B cell (primary cell): ENCODE measurements at regions not wholly inside any gene's neighbourhood (a gene's known extent, or its start where the extent isn't known, plus 50 kb on each side); places are given as distances from the start of the nearest gene placed in this dataset.

ENCODE experiments used
- ATAC-seq: fragments of 200-7000 bp; cut with Tn5 transposase; one replicate; pipeline ENCODE4 v1.10.0; 2021; ENCODE audit warnings: low read depth, mild to moderate bottlenecking, moderate number of reproducible peaks, moderate library complexity
- CTCF ChIA-PET: fragments of 350-600 bp; sonication (Branson Sonifier 250); formaldehyde crosslinking; loops from one replicate; lab custom pipeline; 2021; ENCODE audit warnings: antibody characterized with exemption, inconsistent platforms; lab: Charles Lee
- POLR2A ChIA-PET: fragments of 350-600 bp; sonication (Branson Sonifier 250); formaldehyde crosslinking; loops from one replicate; lab custom pipeline; 2021; ENCODE audit warnings: antibody characterized with exemption; lab: Charles Lee
- DNase-seq: peaks from one replicate; pipeline ENCODE4 v3.0.0; 2013
- H2AFZ ChIP-seq: 2 replicates; pipeline ENCODE4 v1.6.1; 2012; ENCODE audit warnings: mild to moderate bottlenecking, low read depth, low read length; ENCODE audit not compliant: insufficient read depth, poor library complexity, severe bottlenecking
- H3K27ac ChIP-seq, 2 donors: 1 replicate in 1 of 2; 2 replicates in 1 of 2; pipeline ENCODE4 v1.5.1; 2012 to 2013; ENCODE audit warnings: low read length in 2 of 2, mild to moderate bottlenecking in 2 of 2, moderate library complexity in 1 of 2
- H3K27me3 ChIP-seq, 4 experiments: fragments of 200-600 bp in 1 of 4; sonication (generic) in 1 of 4; replicated peaks in 1 of 4; 1 replicate in 2 of 4; 2 replicates in 2 of 4; pipeline versions ENCODE4 v1.6.1 to v1.7.0; 2013 to 2016; ENCODE audit warnings: low read length in 3 of 4, mild to moderate bottlenecking in 2 of 4, mixed read lengths in 1 of 4, moderate library complexity in 1 of 4; ENCODE audit not compliant: insufficient read depth in 4 of 4, control insufficient read depth in 3 of 4; ENCODE audit errors: control extremely low read depth in 1 of 4
- H3K36me3 ChIP-seq, 2 experiments: replicated peaks in 1 of 2; 1 replicate in 1 of 2; 2 replicates in 1 of 2; pipeline versions ENCODE4 v1.6.1 to v1.7.1; 2013; ENCODE audit warnings: low read length in 1 of 2; ENCODE audit not compliant: insufficient read depth in 2 of 2, control insufficient read depth in 1 of 2; ENCODE audit errors: control extremely low read depth in 1 of 2, extremely low read depth in 1 of 2
- H3K4me1 ChIP-seq, 2 donors: fragments of 200-600 bp in 1 of 2; sonication (generic) in 1 of 2; 1 replicate in 1 of 2; 2 replicates in 1 of 2; pipeline versions ENCODE4 v1.5.1 to v1.6.1; 2013 to 2017; ENCODE audit warnings: low read length in 2 of 2; ENCODE audit not compliant: control insufficient read depth in 2 of 2, insufficient read depth in 2 of 2
- H3K4me2 ChIP-seq: replicated peaks from 2 replicates; pipeline ENCODE3; 2012; ENCODE audit warnings: mild to moderate bottlenecking, low read depth, low read length; ENCODE audit not compliant: poor library complexity, severe bottlenecking
- H3K4me3 ChIP-seq, 5 experiments: fragments of 200-600 bp in 1 of 5; sonication (generic) in 1 of 5; 1 replicate in 3 of 5; 2 replicates in 2 of 5; pipeline versions ENCODE4 v1.5.1 to v1.7.0; 2011 to 2016; ENCODE audit warnings: low read length in 4 of 5, mild to moderate bottlenecking in 4 of 5, low read depth in 2 of 5, control low read depth in 1 of 5, moderate library complexity in 1 of 5; ENCODE audit not compliant: insufficient read depth in 1 of 5; ENCODE audit errors: control extremely low read depth in 1 of 5, extremely low read depth in 1 of 5
- H3K79me2 ChIP-seq: fragments of 200-600 bp; sonication (generic); one replicate; pipeline ENCODE4 v1.6.0; 2016; ENCODE audit warnings: low read length; ENCODE audit not compliant: control insufficient read depth, insufficient read depth
- H3K9ac ChIP-seq: fragments of 200-600 bp; sonication (generic); 2 replicates; pipeline ENCODE4 v1.6.1; 2017; ENCODE audit warnings: mild to moderate bottlenecking, low read length, moderate library complexity
- H3K9me3 ChIP-seq, 3 donors: one replicate each; pipeline versions ENCODE4 v1.6.1 to v1.7.1; 2013; ENCODE audit warnings: low read length in 2 of 3; ENCODE audit not compliant: control insufficient read depth in 2 of 3, insufficient read depth in 1 of 3; ENCODE audit errors: control extremely low read depth in 1 of 3
- H4K20me1 ChIP-seq: 2 replicates; pipeline ENCODE4 v1.6.0; 2012; ENCODE audit warnings: mild to moderate bottlenecking, low read length; ENCODE audit not compliant: insufficient read depth, control insufficient read depth, poor library complexity, severe bottlenecking
- H3K27ac Mint-ChIP-seq: one replicate; pipeline ENCODE4 v1.8.0; 2021; ENCODE audit warnings: mixed read lengths
- H3K27me3 Mint-ChIP-seq: one replicate; pipeline ENCODE4 v1.8.0; 2021; ENCODE audit warnings: mixed read lengths
- H3K4me1 Mint-ChIP-seq: one replicate; pipeline ENCODE4 v1.8.0; 2021; ENCODE audit warnings: mixed read lengths
- H3K4me3 Mint-ChIP-seq: one replicate; pipeline ENCODE4 v1.8.0; 2021; ENCODE audit warnings: mixed read lengths
- H3K9me3 Mint-ChIP-seq: one replicate; pipeline ENCODE4 v1.8.0; 2022; ENCODE audit warnings: mixed read lengths; ENCODE audit not compliant: insufficient read depth
- EZH2 ChIP-seq: IDR thresholded peaks from 2 replicates; pipeline ENCODE4 v1.6.1; 2012; ENCODE audit warnings: borderline replicate concordance, low read depth, mild to moderate bottlenecking, moderate library complexity, low read length; ENCODE audit not compliant: insufficient read depth, poor library complexity, severe bottlenecking
- WGBS: methylation state at CpG from one replicate; pipeline ENCODE4 v1.1.5; 2013; ENCODE audit warnings: missing lambda C conversion rate; ENCODE audit not compliant: insufficient coverage; 5-methylcytosine and 5-hydroxymethylcytosine counted together
- intact Hi-C: fragments of 100-400 bp; cut with micrococcal nuclease; formaldehyde crosslinking; loops from one replicate; pipeline ENCODE4 v1.10.0; 2022
- TF ChIP-seq, protein P1 (sequence below): fragments of 200-600 bp; IDR thresholded peaks from one replicate; pipeline ENCODE4 v1.8.0; 2022; ENCODE audit warnings: antibody characterized with exemption, mild to moderate bottlenecking

DNA sequence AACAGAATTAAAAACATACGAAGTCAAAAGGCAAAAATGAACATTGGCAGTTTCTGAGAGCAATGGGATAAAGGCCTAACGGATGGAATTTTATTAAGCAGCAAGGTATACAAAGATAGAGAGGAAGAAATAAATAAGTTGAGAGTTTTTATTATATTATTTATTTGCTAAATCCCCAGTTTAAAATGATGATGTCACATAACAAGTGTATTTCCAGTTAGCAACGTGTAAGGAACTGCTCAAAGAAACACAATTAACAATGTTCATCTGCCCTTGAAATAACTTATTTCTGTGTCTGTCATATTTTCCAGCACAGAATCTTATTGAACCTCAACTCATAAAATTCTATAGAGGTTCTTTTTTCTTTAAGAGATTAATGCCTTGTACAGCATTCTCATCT, 108.6 kb upstream of the TMEM106B start:
- H3K4me1 Mint-ChIP-seq: no peaks in the 10 kb centered on the region
- Histone ChIP-seq H3K9me3 (no peaks in the 10 kb centered on the region), H3K27ac (no peak overlapping the region), H3K79me2 (no peaks in the 10 kb centered on the region), H3K4me2 (no peak overlapping the region), H3K27me3 (peaks cover 0 to 2% (median 0%) of the 10 kb centered on the region in 4 experiments), H3K4me1 (no peaks in the 10 kb centered on the region), H3K4me3 (no peak overlapping the region), H3K9ac (no peak overlapping the region), H4K20me1 (no peaks in the 10 kb centered on the region), H2AFZ (no peak overlapping the region), H3K36me3 (no peaks in the 10 kb centered on the region)
- WGBS: no CpG with 5 or more reads among the region's 3 CpGs
- DNase-seq (no peak), ATAC-seq (no peak)
- H3K27me3 Mint-ChIP-seq: peaks cover 3% of the 10 kb centered on the region
- TF ChIP-seq, protein P1, sequence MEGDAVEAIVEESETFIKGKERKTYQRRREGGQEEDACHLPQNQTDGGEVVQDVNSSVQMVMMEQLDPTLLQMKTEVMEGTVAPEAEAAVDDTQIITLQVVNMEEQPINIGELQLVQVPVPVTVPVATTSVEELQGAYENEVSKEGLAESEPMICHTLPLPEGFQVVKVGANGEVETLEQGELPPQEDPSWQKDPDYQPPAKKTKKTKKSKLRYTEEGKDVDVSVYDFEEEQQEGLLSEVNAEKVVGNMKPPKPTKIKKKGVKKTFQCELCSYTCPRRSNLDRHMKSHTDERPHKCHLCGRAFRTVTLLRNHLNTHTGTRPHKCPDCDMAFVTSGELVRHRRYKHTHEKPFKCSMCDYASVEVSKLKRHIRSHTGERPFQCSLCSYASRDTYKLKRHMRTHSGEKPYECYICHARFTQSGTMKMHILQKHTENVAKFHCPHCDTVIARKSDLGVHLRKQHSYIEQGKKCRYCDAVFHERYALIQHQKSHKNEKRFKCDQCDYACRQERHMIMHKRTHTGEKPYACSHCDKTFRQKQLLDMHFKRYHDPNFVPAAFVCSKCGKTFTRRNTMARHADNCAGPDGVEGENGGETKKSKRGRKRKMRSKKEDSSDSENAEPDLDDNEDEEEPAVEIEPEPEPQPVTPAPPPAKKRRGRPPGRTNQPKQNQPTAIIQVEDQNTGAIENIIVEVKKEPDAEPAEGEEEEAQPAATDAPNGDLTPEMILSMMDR: no peak
- no peak for TF ChIP-seq EZH2
- no peak overlapping the region for H3K4me3 Mint-ChIP-seq
- intact Hi-C loops: no loop called here
- H3K27ac Mint-ChIP-seq: no peak overlapping the region
- CTCF ChIA-PET: no interaction called here
- POLR2A ChIA-PET: no interaction called here
- no peaks in the 10 kb centered on the region for H3K9me3 Mint-ChIP-seq

DNA sequence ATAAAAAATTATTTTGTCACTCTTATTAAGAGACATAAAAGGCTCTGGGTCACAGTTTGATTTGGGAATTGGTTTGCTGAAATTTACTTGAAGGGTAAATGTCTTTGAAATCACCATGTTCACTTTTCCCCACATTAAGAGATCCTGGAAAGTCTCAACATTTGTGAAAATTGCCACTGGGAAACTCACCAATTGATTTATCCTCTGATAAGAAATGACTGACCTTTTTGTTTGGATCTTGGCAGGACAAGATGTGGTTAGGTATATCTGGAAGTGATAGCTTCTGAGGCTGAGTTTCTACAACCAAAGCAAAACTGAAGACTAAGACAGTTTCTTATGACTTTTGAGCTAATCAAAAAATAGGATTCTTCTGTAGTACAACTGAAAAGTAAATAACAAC, 107.1 kb upstream of the TMEM106B start:
- no peak overlapping the region for H3K4me3 ChIP-seq
- Mint-ChIP-seq H3K9me3 (no peaks in the 10 kb centered on the region), H3K27ac (no peak overlapping the region), H3K4me1 (no peaks in the 10 kb centered on the region), H3K27me3 (peaks cover 4% of the 10 kb centered on the region), H3K4me3 (no peak overlapping the region)
- ChIA-PET CTCF (no interaction called here), POLR2A (no interaction called here)
- no peaks in the 10 kb centered on the region for H4K20me1 ChIP-seq
- intact Hi-C loops: no loop called here
- no peak for ATAC-seq
- H3K4me1 ChIP-seq: no peaks in the 10 kb centered on the region
- no peaks in the 10 kb centered on the region for H3K36me3 ChIP-seq
- no peak for TF ChIP-seq EZH2
- TF ChIP-seq, protein P1: no peak
- H3K27ac ChIP-seq: no peak overlapping the region
- H3K9ac ChIP-seq: no peak overlapping the region
- peaks cover 0 to 2% (median 0%) of the 10 kb centered on the region in 4 experiments for H3K27me3 ChIP-seq
- DNase-seq: no peak
- no peak overlapping the region for H3K4me2 ChIP-seq
- no peak overlapping the region for H2AFZ ChIP-seq
- H3K9me3 ChIP-seq: no peaks in the 10 kb centered on the region
- no peaks in the 10 kb centered on the region for H3K79me2 ChIP-seq
